ENCODE measurements at regions not wholly inside any gene's neighbourhood (a gene's known extent, or its start where the extent isn't known, plus 50 kb on each side); places are given as distances from the start of the nearest gene placed in this dataset.

- TF ChIP-seq POLR2AphosphoS5 (IDR thresholded peaks at IDR 0.05; ENCODE audit: insufficient read depth, low read depth, low read length), result no peak
- no peak for TF ChIP-seq EZH2 (IDR thresholded peaks at IDR 0.05; ENCODE audit: borderline replicate concordance, low read depth, low read length, severe bottlenecking)
- no peak for TF ChIP-seq FOS (IDR thresholded peaks at IDR 0.05; ENCODE audit: borderline replicate concordance, insufficient read depth, low read length)
- H3K27me3 ChIP-seq (ENCODE audit: control insufficient read depth in 2 of 2, insufficient read depth in 2 of 2, low read length in 2 of 2), result no peaks in the 10 kb centered on the region
- no peaks in the 10 kb centered on the region for H3K36me3 ChIP-seq (ENCODE audit: control insufficient read depth in 2 of 2, extremely low read depth in 1 of 2, insufficient read depth in 2 of 2, low read length in 2 of 2)
- ChIA-PET CTCF (no interaction called here), POLR2A (no interaction called here)
- H3K9me1 ChIP-seq (replicated peaks; ENCODE audit: control insufficient read depth, extremely low read depth, insufficient read depth, low read length), result no peaks in the 10 kb centered on the region
- dilution Hi-C loops (cut with MboI; ENCODE audit: extremely low pct_ligation_motif_present, low sequenced_read_pairs) (no loop called here), intact Hi-C loops (cut with micrococcal nuclease) (no loop called here)
- no peaks in the 10 kb centered on the region for H4K20me1 ChIP-seq (replicated peaks; ENCODE audit: control insufficient read depth, extremely low read depth, insufficient read depth, low read length)
- H2AFZ ChIP-seq (ENCODE audit: low read depth, low read length), result no peak overlapping the region
- H3K79me2 ChIP-seq (ENCODE audit: control insufficient read depth, insufficient read depth, low read length), result no peaks in the 10 kb centered on the region
- H3K4me2 ChIP-seq (ENCODE audit: insufficient read depth, low read length), result no peak overlapping the region
- FAIRE-seq (no peak), DNase-seq (ENCODE audit: low read depth, low spot score) (no peak)
- H3K4me1 ChIP-seq (ENCODE audit: control insufficient read depth, extremely low read depth, insufficient read depth, low read length), result no peaks in the 10 kb centered on the region
- no peaks in the 10 kb centered on the region for H3K9me3 ChIP-seq (replicated peaks; ENCODE audit: control insufficient read depth, insufficient read depth, low read length)
- no peak overlapping the region for H3K9ac ChIP-seq (replicated peaks; ENCODE audit: extremely low read depth, insufficient read depth, low read length)
- BruUV-seq (replicated peaks), result no TSS peak
- no peak overlapping the region for H3K4me3 ChIP-seq (replicated peaks in 1 of 3; ENCODE audit: insufficient read depth in 1 of 3, low read depth in 1 of 3, low read length in 3 of 3)
- no peak overlapping the region for H3K27ac ChIP-seq (ENCODE audit: insufficient read depth, low read depth, low read length)
Observed at GRCh38 chr15:98207928-98208327, 247.4 kb downstream of the ARRDC4 start.

GRCh38 chr15:98213346-98213979 lies 253.0 kb downstream of the ARRDC4 start:
- dilution Hi-C loops (cut with MboI; ENCODE audit: extremely low pct_ligation_motif_present, low sequenced_read_pairs) (no loop called here), intact Hi-C loops (cut with micrococcal nuclease) (no loop called here)
- no peaks in the 10 kb centered on the region for H3K36me3 ChIP-seq (ENCODE audit: control insufficient read depth in 2 of 2, extremely low read depth in 1 of 2, insufficient read depth in 2 of 2, low read length in 2 of 2)
- no peak for FAIRE-seq
- no peak overlapping the region for H3K4me3 ChIP-seq (replicated peaks in 1 of 3; ENCODE audit: insufficient read depth in 1 of 3, low read depth in 1 of 3, low read length in 3 of 3)
- H3K4me1 ChIP-seq (ENCODE audit: control insufficient read depth, extremely low read depth, insufficient read depth, low read length), result no peaks in the 10 kb centered on the region
- H3K27ac ChIP-seq (ENCODE audit: insufficient read depth, low read depth, low read length), result no peak overlapping the region
- no peak for DNase-seq (ENCODE audit: low read depth, low spot score)
- ChIA-PET POLR2A (no interaction called here), CTCF (no interaction called here)
- no TSS peak for BruUV-seq (replicated peaks)
- H3K27me3 ChIP-seq (ENCODE audit: control insufficient read depth in 2 of 2, insufficient read depth in 2 of 2, low read length in 2 of 2), result no peaks in the 10 kb centered on the region
- H4K20me1 ChIP-seq (replicated peaks; ENCODE audit: control insufficient read depth, extremely low read depth, insufficient read depth, low read length), result no peaks in the 10 kb centered on the region
- no peaks in the 10 kb centered on the region for H3K9me1 ChIP-seq (replicated peaks; ENCODE audit: control insufficient read depth, extremely low read depth, insufficient read depth, low read length)
- H2AFZ ChIP-seq (ENCODE audit: low read depth, low read length), result no peak overlapping the region
- TF ChIP-seq GATA2 (IDR thresholded peaks at IDR 0.05; ENCODE audit: insufficient read depth, insufficient read length, low read depth, low read length) (no peak), JUN (IDR thresholded peaks at IDR 0.05; ENCODE audit: borderline replicate concordance, insufficient read depth, insufficient read length, low read depth) (no peak), EZH2 (IDR thresholded peaks at IDR 0.05; ENCODE audit: borderline replicate concordance, low read depth, low read length, severe bottlenecking) (no peak)
- H3K9ac ChIP-seq (replicated peaks; ENCODE audit: extremely low read depth, insufficient read depth, low read length), result no peak overlapping the region
- no peaks in the 10 kb centered on the region for H3K9me3 ChIP-seq (replicated peaks; ENCODE audit: control insufficient read depth, insufficient read depth, low read length)
- no peak overlapping the region for H3K4me2 ChIP-seq (ENCODE audit: insufficient read depth, low read length)
- no peaks in the 10 kb centered on the region for H3K79me2 ChIP-seq (ENCODE audit: control insufficient read depth, insufficient read depth, low read length)
